SH-SY5Y (cell line): ENCODE measurements at regions not wholly inside any gene's neighbourhood (a gene's known extent, or its start where the extent isn't known, plus 50 kb on each side); places are given as distances from the start of the nearest gene placed in this dataset.

Experiments
- GATA2 ChIP-seq: IDR thresholded peaks from 2 replicates; pipeline ENCODE4 v1.6.1; 2011; ENCODE audit warnings: mild to moderate bottlenecking, low read depth, low read length
- GATA3 ChIP-seq: IDR thresholded peaks from 2 replicates; pipeline ENCODE4 v1.6.1; 2011; ENCODE audit warnings: low read depth, mild to moderate bottlenecking, low read length, moderate library complexity

DNA sequence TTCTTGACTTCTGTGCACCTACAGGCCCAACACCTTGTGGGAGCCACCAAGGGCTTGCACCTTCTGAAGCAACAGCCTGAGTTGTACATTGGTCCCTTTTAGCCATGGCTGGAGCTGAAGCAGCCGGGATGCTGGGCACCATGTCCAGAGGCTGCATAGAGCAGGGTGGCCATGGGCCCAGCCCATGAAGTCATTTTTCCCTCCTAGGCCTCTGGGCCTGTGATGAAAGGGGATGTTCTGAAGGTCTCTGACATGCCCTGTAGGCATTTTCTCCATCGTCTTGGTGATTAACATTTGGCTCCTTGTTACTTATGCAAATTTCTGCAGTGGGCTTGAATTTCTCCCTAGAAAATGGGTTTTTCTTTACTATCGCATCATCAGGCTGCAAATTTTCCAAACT, 83.1 kb upstream of the ACVR1 start:
- TF ChIP-seq GATA2, result no peak
- TF ChIP-seq GATA3, result no peak
